SK-N-MC (cell line): ENCODE measurements at regions not wholly inside any gene's neighbourhood (a gene's known extent, or its start where the extent isn't known, plus 50 kb on each side); places are given as distances from the start of the nearest gene placed in this dataset.

ENCODE experiments used
- EZH2 ChIP-seq: fragments of 200-600 bp; sonication (generic); IDR thresholded peaks from one replicate; pipeline ENCODE4 v1.6.1; 2017; ENCODE audit warnings: antibody characterized with exemption
- POLR2AphosphoS5 ChIP-seq: IDR thresholded peaks from 2 replicates; pipeline ENCODE4 v1.6.1; 2012; ENCODE audit warnings: mild to moderate bottlenecking, low read depth, low read length, borderline replicate concordance

DNA sequence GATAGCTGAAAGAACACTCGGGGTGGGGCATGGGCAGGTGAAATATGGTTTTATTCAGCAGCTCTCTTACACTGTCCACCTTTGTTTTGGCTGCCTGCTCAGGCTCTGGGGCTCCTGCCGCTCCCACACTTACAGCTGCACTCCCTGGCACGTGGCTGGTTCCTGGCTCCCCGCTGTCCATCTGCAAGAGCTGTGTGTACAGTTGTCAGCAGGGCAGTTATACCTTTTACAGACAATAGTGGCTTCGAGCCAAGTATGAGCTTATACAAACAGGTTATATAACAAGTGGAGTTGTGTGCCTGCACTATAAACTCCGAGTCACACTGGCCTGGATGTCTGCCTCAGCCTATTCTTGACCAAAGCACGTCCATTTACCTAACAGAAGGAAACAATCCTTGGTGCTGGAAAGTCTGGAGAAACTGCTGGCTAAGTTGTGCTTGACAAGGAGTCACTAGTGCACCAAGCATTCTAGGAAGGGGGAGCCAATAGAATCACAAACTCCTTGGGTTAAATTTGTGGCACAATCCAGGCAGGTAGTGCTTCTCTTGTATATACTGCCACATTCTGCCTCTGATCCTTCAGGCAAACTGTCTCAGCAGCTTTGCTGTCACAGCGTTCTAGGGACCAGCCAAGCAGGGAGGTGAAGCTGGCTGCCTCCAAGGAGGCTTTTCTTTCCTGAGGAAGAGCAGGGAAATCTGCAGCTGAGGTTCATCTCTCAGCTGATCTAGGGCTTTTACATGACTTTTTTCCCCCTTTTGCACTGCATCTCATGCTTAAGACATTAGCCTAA, 68.2 kb downstream of the NHLRC3 start:
- TF ChIP-seq EZH2 = no peak
- no peak for TF ChIP-seq POLR2AphosphoS5
